OCI-LY7 (cell line): ENCODE measurements at regions not wholly inside any gene's neighbourhood (a gene's known extent, or its start where the extent isn't known, plus 50 kb on each side); places are given as distances from the start of the nearest gene placed in this dataset.

Source experiments
- EZH2phosphoT487 ChIP-seq: fragments of 200-600 bp; sonication (generic); IDR thresholded peaks from 2 replicates; pipeline ENCODE4 v1.6.1; 2018; ENCODE audit warnings: low read depth, borderline replicate concordance, mild to moderate bottlenecking, mixed run types, antibody characterized with exemption, low read length, moderate library complexity, mixed read lengths
- TF ChIP-seq, protein P1 (sequence below): fragments of 200-600 bp; sonication (generic); conservative IDR thresholded peaks from 2 replicates; pipeline ENCODE4 v1.5.1; 2014; ENCODE audit warnings: mild to moderate bottlenecking, antibody characterized with exemption, low read length, moderate library complexity, mixed read lengths

DNA sequence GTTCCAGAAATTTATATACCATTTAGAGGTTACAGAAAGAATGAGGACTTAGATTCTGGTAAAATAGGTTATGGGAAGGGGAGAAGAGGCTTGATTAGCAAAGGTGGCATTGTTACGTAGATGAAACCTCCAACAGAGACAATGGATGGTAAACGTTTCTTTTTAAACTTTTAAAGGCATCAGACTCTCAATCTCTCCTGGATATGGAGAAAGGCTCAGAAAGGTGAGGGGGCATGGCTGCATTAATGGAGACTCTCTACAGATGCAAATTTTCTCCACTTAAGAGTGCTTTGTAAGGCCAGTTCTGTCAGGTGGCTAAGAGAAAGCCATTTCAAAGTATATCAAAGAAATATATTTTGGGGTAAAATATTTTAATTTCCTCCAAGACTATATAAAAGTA lies 240.9 kb upstream of the PTER start:
- TF ChIP-seq, protein P1, sequence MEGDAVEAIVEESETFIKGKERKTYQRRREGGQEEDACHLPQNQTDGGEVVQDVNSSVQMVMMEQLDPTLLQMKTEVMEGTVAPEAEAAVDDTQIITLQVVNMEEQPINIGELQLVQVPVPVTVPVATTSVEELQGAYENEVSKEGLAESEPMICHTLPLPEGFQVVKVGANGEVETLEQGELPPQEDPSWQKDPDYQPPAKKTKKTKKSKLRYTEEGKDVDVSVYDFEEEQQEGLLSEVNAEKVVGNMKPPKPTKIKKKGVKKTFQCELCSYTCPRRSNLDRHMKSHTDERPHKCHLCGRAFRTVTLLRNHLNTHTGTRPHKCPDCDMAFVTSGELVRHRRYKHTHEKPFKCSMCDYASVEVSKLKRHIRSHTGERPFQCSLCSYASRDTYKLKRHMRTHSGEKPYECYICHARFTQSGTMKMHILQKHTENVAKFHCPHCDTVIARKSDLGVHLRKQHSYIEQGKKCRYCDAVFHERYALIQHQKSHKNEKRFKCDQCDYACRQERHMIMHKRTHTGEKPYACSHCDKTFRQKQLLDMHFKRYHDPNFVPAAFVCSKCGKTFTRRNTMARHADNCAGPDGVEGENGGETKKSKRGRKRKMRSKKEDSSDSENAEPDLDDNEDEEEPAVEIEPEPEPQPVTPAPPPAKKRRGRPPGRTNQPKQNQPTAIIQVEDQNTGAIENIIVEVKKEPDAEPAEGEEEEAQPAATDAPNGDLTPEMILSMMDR, result no peak
- no peak for TF ChIP-seq EZH2phosphoT487
